ENCODE measurements at regions not wholly inside any gene's neighbourhood (a gene's known extent, or its start where the extent isn't known, plus 50 kb on each side); places are given as distances from the start of the nearest gene placed in this dataset.

DNA sequence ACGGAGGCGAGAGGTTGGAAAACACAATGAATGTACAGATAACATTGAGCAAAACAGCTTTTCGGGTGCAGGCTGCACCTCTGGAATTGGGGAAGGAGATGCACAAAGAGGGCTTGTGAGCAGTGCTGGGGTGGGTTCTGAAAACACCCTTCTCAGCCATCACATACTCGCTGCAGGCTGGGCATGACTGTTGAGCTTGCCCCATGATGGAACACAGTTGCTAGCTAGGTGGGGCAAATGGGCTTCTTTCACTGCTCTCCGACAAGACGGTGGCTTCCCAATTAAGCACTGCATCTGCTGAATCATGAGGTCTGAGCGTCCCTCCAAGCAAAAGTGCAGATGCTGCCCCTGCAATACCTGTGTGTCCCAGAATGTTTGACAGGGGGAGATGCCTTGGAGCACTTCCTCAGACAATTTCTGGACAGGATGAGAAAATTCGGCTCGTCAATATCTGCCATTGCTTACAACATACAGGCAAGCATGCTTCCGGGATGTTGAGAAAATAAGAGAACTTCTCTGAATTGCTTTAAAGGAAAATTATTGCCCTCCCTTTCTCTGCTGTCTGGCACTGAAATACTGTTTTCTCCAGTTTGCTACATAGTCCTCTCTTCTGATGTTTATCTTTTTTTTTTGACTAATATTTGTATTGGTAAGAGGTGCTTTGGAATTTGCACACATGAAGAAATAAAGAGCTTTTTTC is 77.3 kb upstream of the SH3BP4 start:
- Mint-ChIP-seq H3K27me3 (ENCODE audit: unreplicated experiment) (peaks cover 5% of the 10 kb centered on the region), H3K36me3 (ENCODE audit: unreplicated experiment) (peaks cover 31% of the 10 kb centered on the region), H3K4me1 (ENCODE audit: low read depth, unreplicated experiment) (no peaks in the 10 kb centered on the region), H3K4me3 (ENCODE audit: unreplicated experiment) (no peak overlapping the region), H3K27ac (ENCODE audit: unreplicated experiment) (no peak overlapping the region), H3K9me3 (ENCODE audit: unreplicated experiment) (peaks cover 7% of the 10 kb centered on the region)
- TF ChIP-seq, protein P1, sequence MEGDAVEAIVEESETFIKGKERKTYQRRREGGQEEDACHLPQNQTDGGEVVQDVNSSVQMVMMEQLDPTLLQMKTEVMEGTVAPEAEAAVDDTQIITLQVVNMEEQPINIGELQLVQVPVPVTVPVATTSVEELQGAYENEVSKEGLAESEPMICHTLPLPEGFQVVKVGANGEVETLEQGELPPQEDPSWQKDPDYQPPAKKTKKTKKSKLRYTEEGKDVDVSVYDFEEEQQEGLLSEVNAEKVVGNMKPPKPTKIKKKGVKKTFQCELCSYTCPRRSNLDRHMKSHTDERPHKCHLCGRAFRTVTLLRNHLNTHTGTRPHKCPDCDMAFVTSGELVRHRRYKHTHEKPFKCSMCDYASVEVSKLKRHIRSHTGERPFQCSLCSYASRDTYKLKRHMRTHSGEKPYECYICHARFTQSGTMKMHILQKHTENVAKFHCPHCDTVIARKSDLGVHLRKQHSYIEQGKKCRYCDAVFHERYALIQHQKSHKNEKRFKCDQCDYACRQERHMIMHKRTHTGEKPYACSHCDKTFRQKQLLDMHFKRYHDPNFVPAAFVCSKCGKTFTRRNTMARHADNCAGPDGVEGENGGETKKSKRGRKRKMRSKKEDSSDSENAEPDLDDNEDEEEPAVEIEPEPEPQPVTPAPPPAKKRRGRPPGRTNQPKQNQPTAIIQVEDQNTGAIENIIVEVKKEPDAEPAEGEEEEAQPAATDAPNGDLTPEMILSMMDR (IDR thresholded peaks at IDR 0.05; ENCODE audit: partially characterized antibody, unreplicated experiment): no peak
- no peak for DNase-seq

DNA sequence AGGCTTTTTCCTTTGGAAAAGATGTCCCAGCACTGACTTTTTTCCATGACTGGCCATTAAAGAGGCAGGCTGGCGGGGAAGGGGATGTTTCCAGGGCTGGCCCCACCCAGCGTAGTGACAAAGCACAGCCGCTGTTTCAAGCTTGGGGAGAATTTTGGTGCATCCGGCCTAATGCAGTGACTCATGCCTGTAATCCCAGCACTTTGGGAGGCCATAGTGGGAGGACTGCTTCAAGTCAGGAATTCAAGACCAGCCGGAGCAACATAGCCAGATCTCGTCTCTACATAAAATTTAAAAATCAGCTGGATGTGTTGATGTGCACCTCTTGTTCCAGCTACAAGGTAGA is 78.0 kb upstream of the SH3BP4 start:
- DNase-seq: no peak
- Mint-ChIP-seq H3K4me3 (ENCODE audit: unreplicated experiment) (no peak overlapping the region), H3K27ac (ENCODE audit: unreplicated experiment) (no peak overlapping the region), H3K36me3 (ENCODE audit: unreplicated experiment) (peaks cover 31% of the 10 kb centered on the region), H3K4me1 (ENCODE audit: low read depth, unreplicated experiment) (no peaks in the 10 kb centered on the region), H3K27me3 (ENCODE audit: unreplicated experiment) (peaks cover 4% of the 10 kb centered on the region), H3K9me3 (ENCODE audit: unreplicated experiment) (peaks cover 7% of the 10 kb centered on the region)
- TF ChIP-seq, protein P1 (IDR thresholded peaks at IDR 0.05; ENCODE audit: partially characterized antibody, unreplicated experiment): no peak

DNA sequence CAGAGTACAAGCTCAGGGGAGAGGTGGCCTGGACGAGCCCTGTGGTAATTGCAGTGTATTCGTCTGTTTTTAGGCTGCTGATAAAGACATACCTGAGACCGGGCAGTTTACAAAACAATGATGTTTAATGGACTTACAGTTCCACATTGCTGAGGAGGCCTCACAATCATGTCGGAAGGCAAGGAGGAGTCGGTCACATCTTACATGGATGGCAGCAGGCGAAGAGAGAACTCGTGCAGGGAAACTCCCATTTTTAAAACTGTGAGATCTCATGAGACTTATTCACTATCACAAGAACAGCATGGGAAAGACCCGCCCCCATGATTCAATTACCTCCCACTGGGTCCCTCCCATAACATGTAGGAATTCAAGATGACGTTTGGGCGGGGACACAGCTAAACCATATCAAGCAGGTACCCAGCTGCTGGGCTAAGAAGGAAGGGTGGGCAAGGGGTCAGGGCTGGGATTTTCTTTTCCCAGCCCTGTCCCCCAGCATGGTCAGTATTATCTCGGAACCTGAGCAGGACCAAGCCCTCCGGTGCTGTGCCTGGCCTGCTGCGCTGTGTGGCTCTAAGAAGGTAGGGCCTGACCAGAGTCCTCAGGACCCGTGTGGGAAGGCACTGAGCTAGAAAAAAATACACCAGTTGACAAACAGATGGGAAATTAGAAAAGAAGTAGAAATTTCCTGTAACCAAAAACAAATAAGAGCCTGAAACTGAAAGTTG is 78.6 kb upstream of the SH3BP4 start:
- no peak for DNase-seq
- Mint-ChIP-seq H3K4me1 (ENCODE audit: low read depth, unreplicated experiment) (no peaks in the 10 kb centered on the region), H3K4me3 (ENCODE audit: unreplicated experiment) (no peak overlapping the region), H3K27ac (ENCODE audit: unreplicated experiment) (no peak overlapping the region), H3K9me3 (ENCODE audit: unreplicated experiment) (peaks cover 8% of the 10 kb centered on the region), H3K27me3 (ENCODE audit: unreplicated experiment) (peaks cover 4% of the 10 kb centered on the region), H3K36me3 (ENCODE audit: unreplicated experiment) (peaks cover 32% of the 10 kb centered on the region)
- TF ChIP-seq, protein P1 (IDR thresholded peaks at IDR 0.05; ENCODE audit: partially characterized antibody, unreplicated experiment): no peak

DNA sequence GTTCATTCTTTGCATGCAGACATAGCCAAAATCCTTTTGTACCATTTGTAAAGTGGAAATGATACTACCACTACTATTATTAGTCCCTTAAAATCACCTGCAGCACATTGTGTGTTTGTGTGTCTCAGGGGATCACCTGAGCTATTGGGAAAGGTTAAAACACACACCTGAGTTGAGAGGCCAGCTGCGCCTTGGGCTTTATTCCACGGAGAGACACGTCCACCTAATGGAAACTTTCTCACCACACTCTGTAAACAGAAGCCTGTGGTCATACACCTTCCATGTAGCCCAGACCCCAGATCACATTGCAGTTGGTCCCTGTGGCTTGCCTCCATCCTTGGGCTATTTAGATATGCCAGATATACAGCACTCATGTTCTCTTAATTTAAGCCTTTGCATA is 81.8 kb upstream of the SH3BP4 start:
- no peak overlapping the region for H3K4me3 Mint-ChIP-seq (ENCODE audit: unreplicated experiment)
- H3K27me3 Mint-ChIP-seq (ENCODE audit: unreplicated experiment): peaks cover 2% of the 10 kb centered on the region
- TF ChIP-seq, protein P1 (IDR thresholded peaks at IDR 0.05; ENCODE audit: partially characterized antibody, unreplicated experiment): no peak
- no peak overlapping the region for H3K27ac Mint-ChIP-seq (ENCODE audit: unreplicated experiment)
- peaks cover 14% of the 10 kb centered on the region for H3K36me3 Mint-ChIP-seq (ENCODE audit: unreplicated experiment)
- no peak for DNase-seq
- peaks cover 5% of the 10 kb centered on the region for H3K9me3 Mint-ChIP-seq (ENCODE audit: unreplicated experiment)
- H3K4me1 Mint-ChIP-seq (ENCODE audit: low read depth, unreplicated experiment): peaks cover 4% of the 10 kb centered on the region

DNA sequence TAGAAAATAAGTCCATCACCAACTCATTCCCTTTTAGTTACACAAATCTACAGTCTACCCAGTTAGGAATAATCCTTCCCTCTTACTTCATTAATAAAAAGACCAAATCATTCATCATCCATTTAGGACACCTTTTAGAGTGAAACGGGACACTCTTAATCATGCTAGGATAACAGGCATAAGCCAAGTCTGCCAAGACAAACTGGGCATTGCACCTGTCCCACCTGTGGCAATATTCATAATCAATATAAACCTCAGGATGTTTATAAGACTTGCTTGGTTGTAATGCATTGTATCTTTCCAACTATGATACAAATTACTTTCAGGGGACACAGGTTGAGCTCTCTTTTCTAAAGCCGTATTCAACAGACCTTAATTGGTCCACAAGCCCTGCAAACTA is 82.7 kb upstream of the SH3BP4 start:
- Mint-ChIP-seq H3K4me3 (ENCODE audit: unreplicated experiment) (no peak overlapping the region), H3K27ac (ENCODE audit: unreplicated experiment) (no peak overlapping the region), H3K36me3 (ENCODE audit: unreplicated experiment) (peaks cover 14% of the 10 kb centered on the region), H3K9me3 (ENCODE audit: unreplicated experiment) (peaks cover 2% of the 10 kb centered on the region), H3K27me3 (ENCODE audit: unreplicated experiment) (peaks cover 6% of the 10 kb centered on the region), H3K4me1 (ENCODE audit: low read depth, unreplicated experiment) (peaks cover 11% of the 10 kb centered on the region)
- TF ChIP-seq, protein P1 (IDR thresholded peaks at IDR 0.05; ENCODE audit: partially characterized antibody, unreplicated experiment): no peak
- no peak for DNase-seq

Measured in glutamatergic neuron (in vitro differentiated cells).